Sigmoid colon (tissue), 4 donors: ENCODE measurements at regions not wholly inside any gene's neighbourhood (a gene's known extent, or its start where the extent isn't known, plus 50 kb on each side); places are given as distances from the start of the nearest gene placed in this dataset.
"Not testable (repeated sequence)": the region's sequence is repeated elsewhere in the genome, so short reads cannot be mapped to it uniquely, and the experiment has no call there.

Experiments
- EP300 ChIP-seq, 4 donors: sonication (generic); formaldehyde crosslinking; IDR thresholded peaks; one replicate each; pipeline ENCODE4 v1.6.1; 2017; ENCODE audit warnings: antibody characterized with exemption in 4 of 4
- POLR2A ChIP-seq, 2 donors: fragments of 450-650 bp; IDR thresholded peaks; one replicate each; pipeline ENCODE4 v1.6.1; 2016; ENCODE audit warnings: antibody characterized with exemption in 2 of 2, mild to moderate bottlenecking in 2 of 2, moderate library complexity in 2 of 2
- TF ChIP-seq, protein P1 (sequence below), 4 experiments: fragments of 450-650 bp in 3 of 4; fragments of 200-600 bp in 1 of 4; IDR thresholded peaks; one replicate each; pipeline ENCODE4 v1.5.1; 2016 to 2019; ENCODE audit warnings: antibody characterized with exemption in 4 of 4, mild to moderate bottlenecking in 3 of 4, moderate library complexity in 2 of 4

DNA sequence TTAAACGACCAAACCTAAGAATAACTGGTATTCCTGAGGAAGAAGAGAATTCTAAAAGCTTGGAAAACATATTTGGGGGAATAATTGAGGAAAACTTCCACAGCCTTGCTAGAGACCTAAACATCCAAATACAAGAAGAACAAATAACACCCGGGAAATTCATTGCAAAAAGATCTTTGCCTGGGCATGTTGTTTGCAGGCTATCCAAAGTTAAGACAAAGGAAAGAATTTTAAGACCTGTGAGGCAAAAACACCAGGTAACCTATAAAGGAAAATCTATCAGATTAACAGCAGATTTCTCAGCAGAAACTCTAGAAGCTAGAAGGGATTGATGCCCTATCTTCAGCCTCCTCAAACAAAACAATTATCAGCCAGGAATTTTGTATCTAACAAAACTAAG is 82.2 kb upstream of the TRPC7 start:
- TF ChIP-seq, protein P1, sequence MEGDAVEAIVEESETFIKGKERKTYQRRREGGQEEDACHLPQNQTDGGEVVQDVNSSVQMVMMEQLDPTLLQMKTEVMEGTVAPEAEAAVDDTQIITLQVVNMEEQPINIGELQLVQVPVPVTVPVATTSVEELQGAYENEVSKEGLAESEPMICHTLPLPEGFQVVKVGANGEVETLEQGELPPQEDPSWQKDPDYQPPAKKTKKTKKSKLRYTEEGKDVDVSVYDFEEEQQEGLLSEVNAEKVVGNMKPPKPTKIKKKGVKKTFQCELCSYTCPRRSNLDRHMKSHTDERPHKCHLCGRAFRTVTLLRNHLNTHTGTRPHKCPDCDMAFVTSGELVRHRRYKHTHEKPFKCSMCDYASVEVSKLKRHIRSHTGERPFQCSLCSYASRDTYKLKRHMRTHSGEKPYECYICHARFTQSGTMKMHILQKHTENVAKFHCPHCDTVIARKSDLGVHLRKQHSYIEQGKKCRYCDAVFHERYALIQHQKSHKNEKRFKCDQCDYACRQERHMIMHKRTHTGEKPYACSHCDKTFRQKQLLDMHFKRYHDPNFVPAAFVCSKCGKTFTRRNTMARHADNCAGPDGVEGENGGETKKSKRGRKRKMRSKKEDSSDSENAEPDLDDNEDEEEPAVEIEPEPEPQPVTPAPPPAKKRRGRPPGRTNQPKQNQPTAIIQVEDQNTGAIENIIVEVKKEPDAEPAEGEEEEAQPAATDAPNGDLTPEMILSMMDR (IDR thresholded peaks at IDR 0.05), result not testable (repeated sequence)
- TF ChIP-seq POLR2A, EP300 (IDR thresholded peaks at IDR 0.05): not testable (repeated sequence)
